GM12874 (cell line): ENCODE measurements at regions not wholly inside any gene's neighbourhood (a gene's known extent, or its start where the extent isn't known, plus 50 kb on each side); places are given as distances from the start of the nearest gene placed in this dataset.

Source experiments
- TF ChIP-seq, protein P1 (sequence below): IDR thresholded peaks from 2 replicates; pipeline ENCODE4 v1.5.1; 2011; ENCODE audit warnings: low read depth, mild to moderate bottlenecking, control low read depth, low read length, moderate library complexity; ENCODE audit not compliant: insufficient read depth

DNA sequence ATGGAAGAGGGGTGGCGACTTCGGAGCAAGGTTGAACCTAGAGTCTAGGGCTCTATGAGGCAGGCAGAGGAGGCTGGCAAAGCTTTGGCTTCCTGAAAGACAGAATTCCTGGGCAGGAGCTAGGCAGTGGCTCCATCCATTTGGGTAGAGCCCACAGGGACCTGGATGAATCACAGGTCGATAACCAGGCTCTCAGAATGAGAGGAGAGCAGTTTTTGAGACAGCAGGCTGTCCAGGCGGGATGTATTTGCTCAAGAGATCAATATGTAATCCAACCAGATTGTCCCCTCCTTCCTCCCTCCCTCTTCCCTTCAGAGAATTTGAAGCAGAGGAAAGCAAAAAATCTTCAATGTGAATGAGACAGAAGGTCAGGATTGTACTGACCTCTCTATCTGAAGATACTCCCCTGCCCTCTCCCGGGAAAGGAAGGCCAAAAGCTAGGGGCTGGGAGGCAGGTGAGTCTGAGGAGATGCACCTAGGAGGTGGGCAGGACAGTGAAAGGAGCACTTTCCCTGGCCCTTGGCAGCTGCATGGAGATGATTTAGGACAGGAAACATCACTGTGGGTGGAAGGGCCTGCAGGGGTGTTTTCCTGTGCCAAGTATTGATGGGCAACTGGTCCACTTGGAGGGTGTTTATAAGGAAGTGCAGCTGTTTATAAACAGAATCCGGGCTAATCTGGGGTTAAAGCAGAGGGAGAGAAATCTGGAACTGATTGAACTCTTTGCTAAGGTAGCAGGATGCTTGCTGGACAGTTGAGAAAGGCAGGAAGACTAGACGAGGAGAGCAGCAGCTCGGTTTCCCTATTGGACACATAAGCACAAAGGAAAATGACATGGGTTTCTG is 212.4 kb upstream of the LRFN2 start:
- TF ChIP-seq, protein P1, sequence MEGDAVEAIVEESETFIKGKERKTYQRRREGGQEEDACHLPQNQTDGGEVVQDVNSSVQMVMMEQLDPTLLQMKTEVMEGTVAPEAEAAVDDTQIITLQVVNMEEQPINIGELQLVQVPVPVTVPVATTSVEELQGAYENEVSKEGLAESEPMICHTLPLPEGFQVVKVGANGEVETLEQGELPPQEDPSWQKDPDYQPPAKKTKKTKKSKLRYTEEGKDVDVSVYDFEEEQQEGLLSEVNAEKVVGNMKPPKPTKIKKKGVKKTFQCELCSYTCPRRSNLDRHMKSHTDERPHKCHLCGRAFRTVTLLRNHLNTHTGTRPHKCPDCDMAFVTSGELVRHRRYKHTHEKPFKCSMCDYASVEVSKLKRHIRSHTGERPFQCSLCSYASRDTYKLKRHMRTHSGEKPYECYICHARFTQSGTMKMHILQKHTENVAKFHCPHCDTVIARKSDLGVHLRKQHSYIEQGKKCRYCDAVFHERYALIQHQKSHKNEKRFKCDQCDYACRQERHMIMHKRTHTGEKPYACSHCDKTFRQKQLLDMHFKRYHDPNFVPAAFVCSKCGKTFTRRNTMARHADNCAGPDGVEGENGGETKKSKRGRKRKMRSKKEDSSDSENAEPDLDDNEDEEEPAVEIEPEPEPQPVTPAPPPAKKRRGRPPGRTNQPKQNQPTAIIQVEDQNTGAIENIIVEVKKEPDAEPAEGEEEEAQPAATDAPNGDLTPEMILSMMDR = no peak

DNA sequence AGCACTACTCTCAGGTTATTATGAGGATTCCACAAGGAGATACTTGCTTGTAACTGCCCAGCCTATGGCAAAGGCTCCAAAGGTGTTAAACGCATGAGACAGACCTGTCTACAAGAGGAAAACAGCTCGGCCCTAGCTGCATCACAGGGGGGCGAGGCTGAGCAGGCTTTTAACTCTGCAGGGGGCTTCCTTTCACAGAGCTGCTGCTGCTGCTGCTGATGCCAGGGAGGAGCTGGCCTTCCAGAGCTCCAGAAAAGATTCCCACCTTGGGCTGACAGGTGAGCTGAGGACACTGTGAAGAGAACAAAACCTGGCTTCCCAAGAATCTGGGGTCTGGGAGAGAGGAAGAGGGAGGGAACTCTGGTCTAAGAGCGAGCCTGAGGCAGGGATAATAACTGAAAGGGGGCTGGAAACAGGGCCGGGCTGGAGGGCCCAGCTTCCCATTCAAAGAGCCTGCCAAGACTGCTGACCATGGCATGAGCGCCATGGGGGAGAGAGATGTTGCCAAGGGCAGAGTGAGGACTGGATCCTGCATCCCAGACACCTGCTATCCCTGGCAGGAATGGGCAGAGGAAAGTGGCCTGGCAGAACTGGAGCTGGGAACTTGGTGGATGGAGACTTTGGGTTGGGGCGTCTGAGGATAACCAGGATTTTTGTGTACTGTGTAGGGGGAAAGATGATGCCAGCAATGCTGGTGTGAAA is 211.1 kb upstream of the LRFN2 start:
- TF ChIP-seq, protein P1 = no peak

DNA sequence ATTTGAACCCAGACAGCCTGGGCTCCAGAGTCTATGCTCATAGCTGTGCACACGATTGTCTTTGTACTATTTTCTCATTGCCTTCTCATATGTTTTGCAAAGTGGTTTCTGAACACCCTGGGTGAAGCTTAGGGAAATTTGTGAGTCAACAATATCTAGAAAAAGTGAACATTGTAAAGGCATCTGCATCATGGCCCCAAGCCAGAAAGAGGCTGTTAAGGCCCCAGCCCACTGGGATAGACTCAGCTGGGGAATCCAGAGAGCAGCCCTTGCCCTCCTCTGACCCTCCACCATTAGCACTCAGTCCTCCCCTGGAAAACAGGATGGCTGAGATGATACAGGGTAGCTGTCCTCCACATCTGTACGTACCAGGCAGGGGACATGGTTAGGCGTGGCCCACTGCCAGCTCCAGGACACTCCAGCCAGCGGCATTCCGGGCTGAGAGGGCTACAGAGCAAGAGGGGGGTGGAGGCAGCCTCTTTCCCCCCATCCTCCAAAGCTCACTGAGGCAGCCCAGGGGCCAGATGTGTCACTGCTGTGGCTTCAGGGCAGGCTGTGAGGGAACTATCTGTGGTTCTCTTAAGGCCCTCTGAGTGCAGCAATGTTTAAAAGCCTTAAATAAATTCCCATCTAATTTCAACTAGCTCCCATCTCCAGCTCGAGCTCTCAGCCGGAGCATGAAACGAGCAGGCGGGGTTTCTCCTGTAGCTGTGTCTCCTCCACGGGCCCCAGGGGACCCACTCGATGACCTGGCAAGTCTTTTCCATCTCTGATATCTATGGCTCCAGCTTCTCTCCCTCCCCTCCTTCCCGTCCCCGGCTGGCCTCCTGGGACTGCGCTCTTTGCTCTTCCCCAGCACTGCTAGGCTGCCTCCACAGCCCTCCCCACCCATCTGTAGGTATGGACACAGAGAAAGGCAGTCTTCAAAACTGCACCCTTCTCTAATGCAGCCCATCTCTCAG is 209.4 kb upstream of the LRFN2 start:
- TF ChIP-seq, protein P1 = no peak

DNA sequence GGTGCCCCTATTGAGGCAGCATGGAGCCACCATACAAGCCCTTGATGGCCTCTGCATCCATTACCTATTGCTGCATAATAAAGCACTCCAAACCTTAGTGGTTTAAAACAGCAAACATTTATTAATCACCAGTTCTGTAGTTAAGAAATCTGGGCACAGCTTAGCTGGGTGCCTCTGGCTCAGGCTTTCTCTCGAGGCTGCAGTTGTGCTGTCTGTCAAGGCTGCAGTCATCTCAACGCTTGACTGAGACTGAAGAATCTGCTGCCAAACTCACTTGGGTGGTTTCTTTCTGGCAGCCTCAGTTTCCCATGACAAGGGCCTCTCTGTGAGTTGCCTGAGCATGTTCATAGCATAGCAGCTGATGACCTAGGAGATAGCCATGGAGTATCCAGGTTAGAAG is 207.4 kb upstream of the LRFN2 start:
- TF ChIP-seq, protein P1 = no peak

DNA sequence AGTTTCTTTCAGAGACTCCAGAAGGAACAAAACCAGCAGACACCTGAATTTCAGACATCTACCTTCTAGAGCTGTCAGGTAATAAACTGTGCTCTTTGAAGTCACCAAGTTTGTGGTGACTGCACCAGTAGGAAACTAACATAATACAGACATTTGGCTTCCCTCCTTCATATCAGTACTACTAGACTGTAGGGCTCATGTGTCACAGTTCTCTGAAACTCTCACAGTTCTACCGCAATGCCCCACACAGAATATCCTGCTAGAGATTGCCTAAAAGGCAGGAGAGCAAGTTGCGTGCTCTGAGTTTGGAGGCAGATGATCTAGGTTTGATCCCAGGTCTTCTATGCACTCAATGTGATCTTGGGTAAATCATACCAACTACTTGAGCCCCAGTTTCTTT is 205.0 kb upstream of the LRFN2 start:
- TF ChIP-seq, protein P1 = no peak

DNA sequence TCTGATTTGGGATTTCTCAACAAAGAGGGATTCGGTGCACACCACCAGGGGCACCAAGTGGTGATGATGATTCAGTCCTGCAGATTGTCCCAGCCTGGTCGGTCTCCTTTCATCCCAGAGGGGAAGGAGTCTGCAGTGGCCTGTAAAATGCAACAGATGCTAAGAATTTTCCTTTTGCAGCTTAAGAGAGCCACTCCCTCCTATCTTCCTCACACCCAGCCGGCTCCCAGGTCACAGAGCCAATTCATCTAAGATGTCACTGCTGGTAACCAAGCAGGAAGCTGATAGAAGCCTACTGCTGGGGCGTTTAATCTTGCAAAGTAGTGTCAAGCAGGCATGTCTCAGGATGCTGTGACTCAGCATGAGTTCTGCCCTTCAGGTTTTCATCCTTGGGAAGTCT is 203.8 kb upstream of the LRFN2 start:
- TF ChIP-seq, protein P1 = no peak
